ENCODE measurements at regions not wholly inside any gene's neighbourhood (a gene's known extent, or its start where the extent isn't known, plus 50 kb on each side); places are given as distances from the start of the nearest gene placed in this dataset.

DNA sequence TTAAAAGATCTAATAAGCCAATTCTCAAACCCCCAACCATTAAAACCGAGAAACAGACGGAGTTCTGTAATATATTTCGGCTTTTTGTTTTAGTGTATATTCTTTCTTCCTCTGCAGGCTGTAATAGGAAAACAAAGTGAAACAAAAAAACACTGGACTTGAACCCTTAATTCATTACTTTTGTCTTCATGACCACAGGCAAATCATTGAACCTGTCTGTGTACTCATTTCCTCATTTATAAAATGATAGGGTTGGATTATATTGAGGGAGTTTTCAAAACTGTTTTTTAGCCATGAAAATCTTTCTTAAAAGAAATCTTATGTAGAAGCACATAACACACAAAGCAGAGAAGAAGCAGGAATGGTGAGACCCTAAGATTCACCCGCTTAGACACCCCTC lies 278.8 kb downstream of the CD83 start:
- no peaks in the 10 kb centered on the region for H3F3A ChIP-seq (ENCODE audit: insufficient read depth, low read length)
- no peak overlapping the region for H3K9ac ChIP-seq (ENCODE audit: low read length)
- H3K36me3 ChIP-seq (replicated peaks; ENCODE audit: insufficient read depth, low read length), result no peaks in the 10 kb centered on the region
- no peak overlapping the region for H3K27ac ChIP-seq (ENCODE audit: low read length)
- H3K4me3 ChIP-seq (ENCODE audit: low read length), result no peak overlapping the region
- H3K4me1 ChIP-seq (ENCODE audit: low read length), result no peaks in the 10 kb centered on the region
- no peaks in the 10 kb centered on the region for H3K9me2 ChIP-seq (replicated peaks; ENCODE audit: insufficient read depth, low read length)
- TF ChIP-seq EZH2 (optimal IDR thresholded peaks at IDR 0.05; ENCODE audit: low read depth, low read length), result no peak
- TF ChIP-seq, protein P1, sequence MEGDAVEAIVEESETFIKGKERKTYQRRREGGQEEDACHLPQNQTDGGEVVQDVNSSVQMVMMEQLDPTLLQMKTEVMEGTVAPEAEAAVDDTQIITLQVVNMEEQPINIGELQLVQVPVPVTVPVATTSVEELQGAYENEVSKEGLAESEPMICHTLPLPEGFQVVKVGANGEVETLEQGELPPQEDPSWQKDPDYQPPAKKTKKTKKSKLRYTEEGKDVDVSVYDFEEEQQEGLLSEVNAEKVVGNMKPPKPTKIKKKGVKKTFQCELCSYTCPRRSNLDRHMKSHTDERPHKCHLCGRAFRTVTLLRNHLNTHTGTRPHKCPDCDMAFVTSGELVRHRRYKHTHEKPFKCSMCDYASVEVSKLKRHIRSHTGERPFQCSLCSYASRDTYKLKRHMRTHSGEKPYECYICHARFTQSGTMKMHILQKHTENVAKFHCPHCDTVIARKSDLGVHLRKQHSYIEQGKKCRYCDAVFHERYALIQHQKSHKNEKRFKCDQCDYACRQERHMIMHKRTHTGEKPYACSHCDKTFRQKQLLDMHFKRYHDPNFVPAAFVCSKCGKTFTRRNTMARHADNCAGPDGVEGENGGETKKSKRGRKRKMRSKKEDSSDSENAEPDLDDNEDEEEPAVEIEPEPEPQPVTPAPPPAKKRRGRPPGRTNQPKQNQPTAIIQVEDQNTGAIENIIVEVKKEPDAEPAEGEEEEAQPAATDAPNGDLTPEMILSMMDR (IDR thresholded peaks at IDR 0.05; ENCODE audit: low read length), result no peak
- no peak for TF ChIP-seq EZH2phosphoT487 (IDR thresholded peaks at IDR 0.05; ENCODE audit: low read length)
- H2AFZ ChIP-seq (ENCODE audit: low read length), result no peak overlapping the region
- DNase-seq, result no peak
- H3K4me2 ChIP-seq (ENCODE audit: low read depth, low read length), result no peak overlapping the region
- no peaks in the 10 kb centered on the region for H3K27me3 ChIP-seq (replicated peaks; ENCODE audit: insufficient read depth, low read length)
- H4K20me1 ChIP-seq (ENCODE audit: insufficient read depth, low read length), result no peaks in the 10 kb centered on the region
- no peaks in the 10 kb centered on the region for H3K79me2 ChIP-seq (ENCODE audit: low read length)
- H3K9me3 ChIP-seq (replicated peaks; ENCODE audit: insufficient read depth, low read length), result no peaks in the 10 kb centered on the region

DNA sequence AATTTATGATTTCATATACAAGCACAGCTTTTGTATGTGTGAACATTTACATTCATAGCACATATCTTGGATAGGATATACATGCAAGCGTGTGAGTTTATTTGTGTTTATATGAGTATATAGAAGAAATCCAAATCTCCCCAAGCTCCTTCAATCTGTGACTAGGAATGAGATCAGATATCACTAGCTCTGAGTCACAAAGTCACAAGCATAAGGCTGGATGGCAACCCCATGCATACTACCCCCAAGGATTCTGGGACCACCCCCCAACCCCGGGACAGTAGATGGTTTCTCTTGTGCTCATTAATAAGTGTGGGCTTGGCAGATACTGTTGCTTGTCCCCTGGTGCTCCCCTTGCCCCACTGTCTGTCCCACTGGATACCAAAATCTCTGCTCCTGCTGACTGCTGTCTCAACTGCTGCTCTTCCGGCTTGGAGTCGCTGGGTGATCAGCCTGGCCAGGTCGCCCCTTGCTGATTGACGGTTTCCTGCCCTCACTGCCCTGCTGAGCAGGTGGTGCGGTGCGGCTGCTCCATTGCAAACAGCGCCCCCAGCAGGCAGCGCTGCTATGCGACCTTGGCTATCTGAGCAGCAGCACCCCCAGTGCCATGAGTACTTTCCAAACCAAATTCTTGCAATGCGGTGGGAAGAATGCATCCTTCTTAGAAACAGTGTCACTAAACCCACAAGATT lies 279.4 kb downstream of the CD83 start:
- Histone ChIP-seq H3K36me3 (replicated peaks; ENCODE audit: insufficient read depth, low read length) (no peaks in the 10 kb centered on the region), H3K9ac (ENCODE audit: low read length) (no peak overlapping the region), H2AFZ (ENCODE audit: low read length) (no peak overlapping the region), H3K9me3 (replicated peaks; ENCODE audit: insufficient read depth, low read length) (no peaks in the 10 kb centered on the region), H3K27me3 (replicated peaks; ENCODE audit: insufficient read depth, low read length) (no peaks in the 10 kb centered on the region), H3K4me1 (ENCODE audit: low read length) (no peaks in the 10 kb centered on the region), H3F3A (ENCODE audit: insufficient read depth, low read length) (no peaks in the 10 kb centered on the region), H3K27ac (ENCODE audit: low read length) (no peak overlapping the region), H3K9me2 (replicated peaks; ENCODE audit: insufficient read depth, low read length) (no peaks in the 10 kb centered on the region), H3K4me3 (ENCODE audit: low read length) (no peak overlapping the region), H3K4me2 (ENCODE audit: low read depth, low read length) (no peak overlapping the region), H3K79me2 (ENCODE audit: low read length) (no peaks in the 10 kb centered on the region), H4K20me1 (ENCODE audit: insufficient read depth, low read length) (no peaks in the 10 kb centered on the region)
- TF ChIP-seq EZH2phosphoT487 (IDR thresholded peaks at IDR 0.05; ENCODE audit: low read length) (no peak), EZH2 (optimal IDR thresholded peaks at IDR 0.05; ENCODE audit: low read depth, low read length) (no peak)
- TF ChIP-seq, protein P1 (IDR thresholded peaks at IDR 0.05; ENCODE audit: low read length), result no peak
- DNase-seq, result no peak

DNA sequence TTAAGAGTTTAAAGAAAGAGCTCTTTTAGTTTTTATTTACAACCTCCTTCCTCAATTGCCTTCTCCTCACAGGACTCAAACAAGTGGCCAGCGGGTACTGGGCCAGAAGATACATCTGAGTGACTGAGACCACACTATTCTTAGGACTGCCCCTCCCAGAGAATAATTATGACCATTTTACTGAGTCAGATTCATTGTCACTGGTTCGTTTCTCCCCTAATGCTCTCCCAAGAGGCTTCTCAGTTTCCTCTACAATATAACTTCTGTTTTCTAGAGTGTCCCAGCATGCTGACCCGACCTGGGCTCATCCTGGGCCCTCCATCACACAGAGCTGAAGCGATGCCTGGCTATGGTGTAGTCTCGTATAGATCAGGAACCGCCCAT lies 279.9 kb downstream of the CD83 start:
- Histone ChIP-seq H3K36me3 (replicated peaks; ENCODE audit: insufficient read depth, low read length) (no peaks in the 10 kb centered on the region), H3K4me3 (ENCODE audit: low read length) (no peak overlapping the region), H3K79me2 (ENCODE audit: low read length) (no peaks in the 10 kb centered on the region), H3K9me3 (replicated peaks; ENCODE audit: insufficient read depth, low read length) (no peaks in the 10 kb centered on the region), H3F3A (ENCODE audit: insufficient read depth, low read length) (no peaks in the 10 kb centered on the region), H3K4me1 (ENCODE audit: low read length) (no peaks in the 10 kb centered on the region), H3K9ac (ENCODE audit: low read length) (no peak overlapping the region), H3K4me2 (ENCODE audit: low read depth, low read length) (no peak overlapping the region), H3K9me2 (replicated peaks; ENCODE audit: insufficient read depth, low read length) (no peaks in the 10 kb centered on the region), H3K27ac (ENCODE audit: low read length) (no peak overlapping the region), H3K27me3 (replicated peaks; ENCODE audit: insufficient read depth, low read length) (no peaks in the 10 kb centered on the region), H4K20me1 (ENCODE audit: insufficient read depth, low read length) (no peaks in the 10 kb centered on the region), H2AFZ (ENCODE audit: low read length) (no peak overlapping the region)
- no peak for DNase-seq
- TF ChIP-seq EZH2phosphoT487 (IDR thresholded peaks at IDR 0.05; ENCODE audit: low read length), result no peak

DNA sequence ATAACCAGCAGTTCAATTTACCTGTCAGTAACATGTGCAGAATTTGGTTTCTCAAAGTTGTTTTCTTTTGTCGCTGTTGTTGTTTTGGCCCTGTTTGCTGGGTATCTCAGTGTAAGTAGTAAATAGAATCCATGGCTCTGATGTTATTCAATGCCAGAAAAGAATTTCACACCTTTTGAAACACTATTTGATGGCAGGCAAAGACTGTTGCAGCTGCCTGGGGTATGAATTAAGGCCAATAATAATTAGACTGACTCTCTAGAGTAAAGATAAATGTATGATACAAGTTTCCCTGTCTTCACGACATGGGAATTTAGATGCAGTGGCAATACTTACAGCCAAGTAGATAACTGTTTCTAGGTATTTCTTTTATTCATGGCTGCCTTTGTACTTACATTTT lies 281.4 kb downstream of the CD83 start:
- Histone ChIP-seq H3F3A (ENCODE audit: insufficient read depth, low read length) (no peaks in the 10 kb centered on the region), H3K36me3 (replicated peaks; ENCODE audit: insufficient read depth, low read length) (no peaks in the 10 kb centered on the region), H3K4me3 (ENCODE audit: low read length) (no peak overlapping the region), H3K9ac (ENCODE audit: low read length) (no peak overlapping the region), H3K27me3 (replicated peaks; ENCODE audit: insufficient read depth, low read length) (no peaks in the 10 kb centered on the region), H3K79me2 (ENCODE audit: low read length) (no peaks in the 10 kb centered on the region), H4K20me1 (ENCODE audit: insufficient read depth, low read length) (no peaks in the 10 kb centered on the region), H3K4me2 (ENCODE audit: low read depth, low read length) (no peak overlapping the region), H3K27ac (ENCODE audit: low read length) (no peak overlapping the region), H2AFZ (ENCODE audit: low read length) (no peak overlapping the region), H3K9me3 (replicated peaks; ENCODE audit: insufficient read depth, low read length) (no peaks in the 10 kb centered on the region), H3K9me2 (replicated peaks; ENCODE audit: insufficient read depth, low read length) (no peaks in the 10 kb centered on the region), H3K4me1 (ENCODE audit: low read length) (no peaks in the 10 kb centered on the region)
- TF ChIP-seq, protein P1 (IDR thresholded peaks at IDR 0.05; ENCODE audit: low read length), result no peak
- no peak for TF ChIP-seq EZH2 (optimal IDR thresholded peaks at IDR 0.05; ENCODE audit: low read depth, low read length)
- TF ChIP-seq EZH2phosphoT487 (IDR thresholded peaks at IDR 0.05; ENCODE audit: low read length), result no peak
- DNase-seq, result no peak

All from MM.1S (cell line).